OCI-LY3 (cell line): ENCODE measurements at regions not wholly inside any gene's neighbourhood (a gene's known extent, or its start where the extent isn't known, plus 50 kb on each side); places are given as distances from the start of the nearest gene placed in this dataset.

Experiments
- CTCF ChIP-seq: fragments of 200-600, 300-600 bp; sonication (generic); IDR thresholded peaks from 2 replicates; pipeline ENCODE4 v1.5.1; 2014; ENCODE audit warnings: antibody characterized with exemption, low read length, low read depth
- EZH2phosphoT487 ChIP-seq: fragments of 200-600 bp; shearing (Covaris generic); IDR thresholded peaks from 2 replicates; pipeline ENCODE4 v1.6.1; 2018; ENCODE audit warnings: antibody characterized with exemption, mixed run types, low read depth

- no peak for TF ChIP-seq CTCF
- no peak for TF ChIP-seq EZH2phosphoT487
Measured at GRCh38 chr9:80794197-80794596, 895.1 kb downstream of the TLE1 start.
